Adrenal gland (tissue), 9 donors: ENCODE measurements at regions not wholly inside any gene's neighbourhood (a gene's known extent, or its start where the extent isn't known, plus 50 kb on each side); places are given as distances from the start of the nearest gene placed in this dataset.

Experiments used
- DNase-seq, 7 donors: peaks; one replicate each; pipeline ENCODE4 v3.0.0-alpha.2; 2019 to 2020
- H3K27ac ChIP-seq, 5 donors: fragments of 200-600 bp; sonication (generic) in 4 of 5; 1 replicate in 3 of 5; 2 replicates in 2 of 5; pipeline versions ENCODE4 v1.5.1 to v1.8.0; 2016 to 2020; ENCODE audit warnings: mild to moderate bottlenecking in 1 of 5
- H3K27me3 ChIP-seq: fragments of 200-600 bp; 2 replicates; pipeline ENCODE4 v1.8.0; 2021
- H3K36me3 ChIP-seq, 2 donors: fragments of 200-600 bp; replicated peaks in 1 of 2; 1 replicate in 1 of 2; 2 replicates in 1 of 2; pipeline versions ENCODE4 v1.5.1 to v1.8.0; 2018 to 2022
- H3K4me1 ChIP-seq, 2 donors: fragments of 200-600 bp; replicated peaks in 1 of 2; 1 replicate in 1 of 2; 2 replicates in 1 of 2; pipeline versions ENCODE4 v1.5.1 to v1.8.0; 2018 to 2021
- H3K4me3 ChIP-seq, 4 donors: fragments of 200-600 bp; sonication (generic) in 3 of 4; one replicate each; pipeline ENCODE4 v1.5.1; 2016 to 2018
- H3K9me3 ChIP-seq, 3 donors: fragments of 200-600 bp; sonication (generic) in 1 of 3; replicated peaks in 1 of 3; 1 replicate in 2 of 3; 2 replicates in 1 of 3; pipeline versions ENCODE4 v1.5.1 to v1.8.0; 2016 to 2021
- POLR2A ChIP-seq, 2 donors: fragments of 450-650 bp; IDR thresholded peaks; one replicate each; pipeline ENCODE4 v1.6.1; 2017; ENCODE audit warnings: antibody characterized with exemption in 2 of 2, mild to moderate bottlenecking in 2 of 2, moderate library complexity in 1 of 2
- WGBS, 4 donors: extraction: QIAGEN DNeasy Blood & Tissue Kit in 2 of 4; methylation state at CpG; one replicate each; pipeline versions ENCODE4 v1.1.5 to v1.1.7; 2013 to 2017; 5-methylcytosine and 5-hydroxymethylcytosine counted together
- intact Hi-C, 2 donors: fragments of 100-400 bp; cut with DNase I; formaldehyde crosslinking; loops; one replicate each; pipeline versions ENCODE4 v1.14.1 to v1.15.0; 2022 to 2023
- TF ChIP-seq, protein P1 (sequence below), 6 experiments: fragments of 450-650 bp in 4 of 6; fragments of 200-600 bp in 2 of 6; sonication (generic) in 1 of 6; IDR thresholded peaks; 1 replicate in 5 of 6; 2 replicates in 1 of 6; pipeline versions ENCODE4 v1.5.1 to v1.8.0; 2016 to 2021; ENCODE audit warnings: antibody characterized with exemption in 6 of 6, mild to moderate bottlenecking in 2 of 6, moderate library complexity in 1 of 6
- donor health status: healthy with polysubstance abuse.
- donor health status: Bipolar disorder and iron deficiency.
- donor health status: DM: yes; HTN: yes; CAD: no.
- donor health status: DM: no; HTN: no; CAD: no.
- donor health status: DM: no; HTN: no; CAD: no.

DNA sequence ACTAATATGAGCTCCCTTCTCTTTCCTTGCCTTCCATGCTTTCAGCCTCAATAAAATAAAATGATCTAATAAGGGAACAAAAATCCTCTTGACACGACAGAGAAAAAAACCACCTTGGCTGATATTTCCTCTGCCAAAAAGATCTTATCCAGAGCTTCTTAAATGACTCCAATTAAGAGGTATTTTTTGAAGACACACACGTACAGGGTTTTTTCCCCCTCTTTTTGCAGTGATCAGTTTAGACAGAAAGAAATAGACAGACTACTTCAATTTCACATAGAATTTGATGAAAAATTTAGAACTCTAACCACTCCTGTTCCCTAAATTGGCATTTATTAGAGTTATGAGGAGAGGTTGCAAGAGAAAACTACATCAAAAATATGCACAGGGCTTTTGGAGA is 217.2 kb upstream of the CDH11 start:
- intact Hi-C loops = no loop called here
- H3K27me3 ChIP-seq = no peaks in the 10 kb centered on the region
- no peaks in the 10 kb centered on the region for H3K9me3 ChIP-seq
- no peak overlapping the region for H3K4me3 ChIP-seq
- no peak overlapping the region for H3K27ac ChIP-seq
- 29 to 60% (median 47%) methylated on average over 2 of the region's 2 CpGs for WGBS, 4 donors
- H3K4me1 ChIP-seq = no peaks in the 10 kb centered on the region
- no peaks in the 10 kb centered on the region for H3K36me3 ChIP-seq
- no peak for TF ChIP-seq POLR2A (IDR thresholded peaks at IDR 0.05)
- TF ChIP-seq, protein P1, sequence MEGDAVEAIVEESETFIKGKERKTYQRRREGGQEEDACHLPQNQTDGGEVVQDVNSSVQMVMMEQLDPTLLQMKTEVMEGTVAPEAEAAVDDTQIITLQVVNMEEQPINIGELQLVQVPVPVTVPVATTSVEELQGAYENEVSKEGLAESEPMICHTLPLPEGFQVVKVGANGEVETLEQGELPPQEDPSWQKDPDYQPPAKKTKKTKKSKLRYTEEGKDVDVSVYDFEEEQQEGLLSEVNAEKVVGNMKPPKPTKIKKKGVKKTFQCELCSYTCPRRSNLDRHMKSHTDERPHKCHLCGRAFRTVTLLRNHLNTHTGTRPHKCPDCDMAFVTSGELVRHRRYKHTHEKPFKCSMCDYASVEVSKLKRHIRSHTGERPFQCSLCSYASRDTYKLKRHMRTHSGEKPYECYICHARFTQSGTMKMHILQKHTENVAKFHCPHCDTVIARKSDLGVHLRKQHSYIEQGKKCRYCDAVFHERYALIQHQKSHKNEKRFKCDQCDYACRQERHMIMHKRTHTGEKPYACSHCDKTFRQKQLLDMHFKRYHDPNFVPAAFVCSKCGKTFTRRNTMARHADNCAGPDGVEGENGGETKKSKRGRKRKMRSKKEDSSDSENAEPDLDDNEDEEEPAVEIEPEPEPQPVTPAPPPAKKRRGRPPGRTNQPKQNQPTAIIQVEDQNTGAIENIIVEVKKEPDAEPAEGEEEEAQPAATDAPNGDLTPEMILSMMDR (IDR thresholded peaks at IDR 0.05) = no peak
- DNase-seq = no peak

DNA sequence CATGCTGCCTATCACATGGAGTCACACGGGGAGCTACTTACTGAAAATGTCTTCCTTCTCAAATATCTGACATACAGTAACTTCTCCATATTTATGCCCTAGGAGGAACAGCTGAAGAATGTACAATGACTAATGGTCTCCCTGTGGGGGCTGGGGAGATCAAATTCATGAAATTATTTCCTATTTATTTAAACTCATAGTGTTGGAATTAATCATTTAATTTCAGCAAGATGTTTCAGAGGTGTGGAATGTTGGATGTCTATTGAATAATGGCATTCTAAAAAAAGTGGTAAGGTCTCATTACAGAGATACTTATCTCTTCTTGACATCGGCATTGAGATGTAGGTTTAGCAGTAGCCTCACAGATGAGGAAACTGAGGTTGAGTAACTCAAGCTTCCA is 214.3 kb upstream of the CDH11 start:
- 75 to 83% (median 78%) methylated on average over 2 of the region's 2 CpGs for WGBS, 4 donors
- Histone ChIP-seq H3K27me3 (no peaks in the 10 kb centered on the region), H3K4me3 (no peak overlapping the region), H3K9me3 (no peaks in the 10 kb centered on the region), H3K4me1 (no peaks in the 10 kb centered on the region), H3K27ac (no peak overlapping the region), H3K36me3 (no peaks in the 10 kb centered on the region)
- intact Hi-C loops = no loop called here
- no peak for DNase-seq
- TF ChIP-seq, protein P1 (IDR thresholded peaks at IDR 0.05) = no peak
- TF ChIP-seq POLR2A (IDR thresholded peaks at IDR 0.05) = no peak

DNA sequence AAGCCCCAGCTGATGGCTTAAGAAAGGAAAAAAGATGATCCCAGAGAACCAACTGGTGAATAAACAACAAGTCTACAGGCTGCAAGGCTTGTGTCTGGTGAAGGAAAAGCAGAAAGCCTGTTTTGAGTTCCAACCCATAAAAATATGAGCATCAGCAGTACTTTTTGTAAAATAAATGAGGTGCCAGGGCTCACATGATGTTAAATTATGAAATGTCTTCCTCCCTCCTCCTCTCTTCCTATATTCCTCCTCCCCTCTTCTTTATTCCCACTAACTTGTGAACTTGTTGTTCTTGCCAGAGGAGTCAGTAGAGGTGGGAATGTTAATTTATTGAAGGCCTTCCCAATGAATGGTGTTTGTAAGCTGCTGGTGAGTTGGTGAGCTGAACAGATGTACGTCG is 212.2 kb upstream of the CDH11 start:
- DNase-seq = no peak
- Histone ChIP-seq H3K36me3 (no peaks in the 10 kb centered on the region), H3K9me3 (no peaks in the 10 kb centered on the region), H3K4me1 (no peaks in the 10 kb centered on the region), H3K4me3 (no peak overlapping the region), H3K27me3 (no peaks in the 10 kb centered on the region), H3K27ac (no peak overlapping the region)
- intact Hi-C loops = no loop called here
- TF ChIP-seq, protein P1 (IDR thresholded peaks at IDR 0.05) = no peak
- no peak for TF ChIP-seq POLR2A (IDR thresholded peaks at IDR 0.05)
- WGBS, 4 donors = 82 to 96% (median 87%) methylated on average over 2 of the region's 2 CpGs

DNA sequence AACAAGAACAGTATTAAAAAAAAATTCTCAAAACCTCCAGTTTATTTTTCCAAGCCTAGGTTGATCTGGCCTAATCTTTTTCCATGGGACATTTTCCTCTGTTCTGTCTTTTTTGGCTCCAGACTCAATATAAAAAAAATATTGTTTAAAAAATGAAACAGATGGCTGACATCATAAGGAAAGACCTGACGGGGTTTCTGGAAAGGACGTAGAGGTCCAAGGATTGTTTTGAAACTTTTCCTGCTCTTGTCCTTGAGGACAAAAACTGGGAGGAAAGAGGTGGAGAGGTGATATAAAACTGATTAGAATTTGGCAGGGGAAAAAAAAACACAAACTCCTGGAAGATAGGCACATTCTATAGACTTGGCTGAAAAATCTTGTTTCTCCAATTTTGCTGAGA is 211.4 kb upstream of the CDH11 start:
- intact Hi-C loops = no loop called here
- 16 to 32% (median 26%) methylated on average over 2 of the region's 2 CpGs for WGBS, 4 donors
- DNase-seq = no peak
- no peaks in the 10 kb centered on the region for H3K4me1 ChIP-seq
- no peak overlapping the region for H3K27ac ChIP-seq
- no peaks in the 10 kb centered on the region for H3K9me3 ChIP-seq
- no peaks in the 10 kb centered on the region for H3K36me3 ChIP-seq
- H3K4me3 ChIP-seq = no peak overlapping the region
- H3K27me3 ChIP-seq = no peaks in the 10 kb centered on the region
- TF ChIP-seq, protein P1 (IDR thresholded peaks at IDR 0.05) = no peak
- TF ChIP-seq POLR2A (IDR thresholded peaks at IDR 0.05) = no peak
